Sigmoid colon (tissue), 3 donors: ENCODE measurements at regions not wholly inside any gene's neighbourhood (a gene's known extent, or its start where the extent isn't known, plus 50 kb on each side); places are given as distances from the start of the nearest gene placed in this dataset.

ENCODE experiments used
- POLR2A ChIP-seq, 2 donors: fragments of 450-650 bp; IDR thresholded peaks; one replicate each; pipeline ENCODE4 v1.6.1; 2016; ENCODE audit warnings: antibody characterized with exemption in 2 of 2, mild to moderate bottlenecking in 2 of 2, moderate library complexity in 2 of 2
- TF ChIP-seq, protein P1 (sequence below), 4 experiments: fragments of 450-650 bp in 3 of 4; fragments of 200-600 bp in 1 of 4; IDR thresholded peaks; one replicate each; pipeline ENCODE4 v1.5.1; 2016 to 2019; ENCODE audit warnings: antibody characterized with exemption in 4 of 4, mild to moderate bottlenecking in 3 of 4, moderate library complexity in 2 of 4

DNA sequence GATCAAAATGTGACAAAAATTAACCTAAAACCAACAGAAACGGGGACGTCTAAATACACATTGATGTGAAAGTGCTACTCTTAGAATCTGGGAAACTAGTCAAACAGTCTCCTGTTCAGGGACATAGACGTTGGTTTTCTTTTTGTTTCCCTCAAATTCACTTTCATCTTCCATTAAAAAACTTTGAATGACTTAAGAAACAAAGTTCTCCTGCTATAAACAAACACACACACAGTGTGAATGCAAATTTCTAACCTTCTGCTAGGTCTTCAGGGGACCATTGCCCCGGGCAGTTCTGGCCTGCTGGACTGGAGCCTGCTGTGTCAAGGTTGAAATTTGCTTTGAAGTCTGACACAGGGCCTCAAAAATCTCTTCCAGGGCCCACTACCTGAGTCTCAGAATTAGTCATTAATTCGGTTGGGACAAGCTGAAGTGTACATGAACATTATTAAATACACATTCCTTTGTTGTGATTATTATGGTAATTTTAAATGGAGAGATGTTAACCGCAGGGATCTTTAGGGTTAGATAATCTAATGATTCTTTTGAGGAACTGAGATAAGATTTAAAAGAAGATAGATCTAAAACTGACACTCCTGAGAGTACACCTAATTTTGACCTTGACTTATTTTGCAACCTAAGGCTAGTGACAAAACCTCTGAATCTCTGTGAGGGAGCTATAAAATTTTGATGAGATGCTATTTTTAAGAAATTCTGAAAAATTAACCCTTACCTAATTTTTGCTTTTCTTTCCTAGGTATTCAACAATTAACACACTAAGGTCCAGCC is 1260.4 kb downstream of the ROBO1 start:
- TF ChIP-seq, protein P1, sequence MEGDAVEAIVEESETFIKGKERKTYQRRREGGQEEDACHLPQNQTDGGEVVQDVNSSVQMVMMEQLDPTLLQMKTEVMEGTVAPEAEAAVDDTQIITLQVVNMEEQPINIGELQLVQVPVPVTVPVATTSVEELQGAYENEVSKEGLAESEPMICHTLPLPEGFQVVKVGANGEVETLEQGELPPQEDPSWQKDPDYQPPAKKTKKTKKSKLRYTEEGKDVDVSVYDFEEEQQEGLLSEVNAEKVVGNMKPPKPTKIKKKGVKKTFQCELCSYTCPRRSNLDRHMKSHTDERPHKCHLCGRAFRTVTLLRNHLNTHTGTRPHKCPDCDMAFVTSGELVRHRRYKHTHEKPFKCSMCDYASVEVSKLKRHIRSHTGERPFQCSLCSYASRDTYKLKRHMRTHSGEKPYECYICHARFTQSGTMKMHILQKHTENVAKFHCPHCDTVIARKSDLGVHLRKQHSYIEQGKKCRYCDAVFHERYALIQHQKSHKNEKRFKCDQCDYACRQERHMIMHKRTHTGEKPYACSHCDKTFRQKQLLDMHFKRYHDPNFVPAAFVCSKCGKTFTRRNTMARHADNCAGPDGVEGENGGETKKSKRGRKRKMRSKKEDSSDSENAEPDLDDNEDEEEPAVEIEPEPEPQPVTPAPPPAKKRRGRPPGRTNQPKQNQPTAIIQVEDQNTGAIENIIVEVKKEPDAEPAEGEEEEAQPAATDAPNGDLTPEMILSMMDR (IDR thresholded peaks at IDR 0.05): no peak
- TF ChIP-seq POLR2A (IDR thresholded peaks at IDR 0.05): no peak
